ENCODE measurements at regions not wholly inside any gene's neighbourhood (a gene's known extent, or its start where the extent isn't known, plus 50 kb on each side); places are given as distances from the start of the nearest gene placed in this dataset.

GRCh38 chr9:84169240-84169639, 171.3 kb downstream of the SLC28A3 start:
- H3K36me3 ChIP-seq (ENCODE audit: insufficient read depth, low read length): no peaks in the 10 kb centered on the region
- H3K4me1 ChIP-seq (ENCODE audit: insufficient read depth, low read length): no peaks in the 10 kb centered on the region
- H3K4me3 Mint-ChIP-seq: no peak overlapping the region
- H3K4me3 ChIP-seq (ENCODE audit: low read length): no peak overlapping the region
- H3K9me3 ChIP-seq (ENCODE audit: low read length): no peaks in the 10 kb centered on the region
- peaks cover 0 to 5% (median 1%) of the 10 kb centered on the region in 3 donors for H3K4me1 Mint-ChIP-seq
- DNase-seq: no peak
- ChIA-PET CTCF (no interaction called here), POLR2A (no interaction called here)
- no peak overlapping the region for H3K27ac Mint-ChIP-seq
- H3K27ac ChIP-seq (ENCODE audit: low read depth, low read length): no peak overlapping the region
- no peaks in the 10 kb centered on the region for H3K36me3 Mint-ChIP-seq
- no peaks in the 10 kb centered on the region for H3K27me3 ChIP-seq (ENCODE audit: insufficient read depth, low read length, poor library complexity, severe bottlenecking)
- H3K9me3 Mint-ChIP-seq: no peaks in the 10 kb centered on the region
- H3K27me3 Mint-ChIP-seq: peaks cover 4 to 5% of the 10 kb centered on the region in 2 donors

GRCh38 chr9:84170521-84171141, 169.9 kb downstream of the SLC28A3 start:
- Histone ChIP-seq H3K4me1 (ENCODE audit: insufficient read depth, low read length) (no peaks in the 10 kb centered on the region), H3K27ac (ENCODE audit: low read depth, low read length) (no peak overlapping the region), H3K4me3 (ENCODE audit: low read length) (no peak overlapping the region), H3K9me3 (ENCODE audit: low read length) (no peaks in the 10 kb centered on the region), H3K36me3 (ENCODE audit: insufficient read depth, low read length) (no peaks in the 10 kb centered on the region), H3K27me3 (ENCODE audit: insufficient read depth, low read length, poor library complexity, severe bottlenecking) (no peaks in the 10 kb centered on the region)
- Mint-ChIP-seq H3K27me3 (peaks cover 2 to 5% of the 10 kb centered on the region in 2 donors), H3K27ac (no peak overlapping the region), H3K4me1 (peaks cover 0 to 5% (median 1%) of the 10 kb centered on the region in 3 donors), H3K4me3 (no peak overlapping the region), H3K9me3 (no peaks in the 10 kb centered on the region), H3K36me3 (no peaks in the 10 kb centered on the region)
- no peak for DNase-seq
- POLR2A ChIA-PET: no interaction called here
- CTCF ChIA-PET: interaction anchor here (0.6 kb wide), 1 partner anchor 618 kb away, joined by 3 read pairs; no protein-coding TSS in a partner anchor

GRCh38 chr9:84173961-84174360, 166.6 kb downstream of the SLC28A3 start:
- no peaks in the 10 kb centered on the region for H3K27me3 Mint-ChIP-seq
- H3K4me3 Mint-ChIP-seq: no peak overlapping the region
- CTCF ChIA-PET: interaction anchor here (1.0 to 3.1 kb wide), 7 partner anchors 8 to 253 kb away, joined by 3 to 25 read pairs (median 9); partner anchors contain the start of gene KIF27

GRCh38 chr9:84174486-84174885, 166.1 kb downstream of the SLC28A3 start:
- Mint-ChIP-seq H3K27ac (no peak overlapping the region), H3K9me3 (no peaks in the 10 kb centered on the region), H3K4me3 (no peak overlapping the region), H3K36me3 (no peaks in the 10 kb centered on the region), H3K4me1 (peaks cover 0 to 5% (median 1%) of the 10 kb centered on the region in 3 donors), H3K27me3 (peaks cover 0 to under 1% of the 10 kb centered on the region in 2 donors)
- POLR2A ChIA-PET: no interaction called here
- no peak for DNase-seq
- no peak overlapping the region for H3K27ac ChIP-seq (ENCODE audit: low read depth, low read length)
- H3K36me3 ChIP-seq (ENCODE audit: insufficient read depth, low read length): no peaks in the 10 kb centered on the region
- no peaks in the 10 kb centered on the region for H3K27me3 ChIP-seq (ENCODE audit: insufficient read depth, low read length, poor library complexity, severe bottlenecking)
- CTCF ChIA-PET: interaction anchor here (1.7 to 3.1 kb wide), 2 partner anchors 228 to 238 kb away, joined by 3 to 25 read pairs; no protein-coding TSS in a partner anchor
- H3K4me3 ChIP-seq (ENCODE audit: low read length): no peak overlapping the region
- no peaks in the 10 kb centered on the region for H3K9me3 ChIP-seq (ENCODE audit: low read length)
- H3K4me1 ChIP-seq (ENCODE audit: insufficient read depth, low read length): no peaks in the 10 kb centered on the region

More at GRCh38 chr9:84173961-84174360, 166.6 kb downstream of the SLC28A3 start:
- no peak overlapping the region for H3K27ac Mint-ChIP-seq
- DNase-seq: no peak
- no peaks in the 10 kb centered on the region for H3K4me1 ChIP-seq (ENCODE audit: insufficient read depth, low read length)
- H3K9me3 Mint-ChIP-seq: no peaks in the 10 kb centered on the region
- POLR2A ChIA-PET: no interaction called here
- no peaks in the 10 kb centered on the region for H3K27me3 ChIP-seq (ENCODE audit: insufficient read depth, low read length, poor library complexity, severe bottlenecking)
- no peak overlapping the region for H3K4me3 ChIP-seq (ENCODE audit: low read length)
- H3K36me3 ChIP-seq (ENCODE audit: insufficient read depth, low read length): no peaks in the 10 kb centered on the region
- H3K4me1 Mint-ChIP-seq: peaks cover 0 to 5% (median 1%) of the 10 kb centered on the region in 3 donors
- H3K36me3 Mint-ChIP-seq: no peaks in the 10 kb centered on the region
- no peaks in the 10 kb centered on the region for H3K9me3 ChIP-seq (ENCODE audit: low read length)
- no peak overlapping the region for H3K27ac ChIP-seq (ENCODE audit: low read depth, low read length)

- Mint-ChIP-seq H3K27ac (no peak overlapping the region), H3K9me3 (no peaks in the 10 kb centered on the region), H3K36me3 (no peaks in the 10 kb centered on the region), H3K4me3 (no peak overlapping the region), H3K4me1 (peaks cover 0 to 5% (median 1%) of the 10 kb centered on the region in 3 donors), H3K27me3 (peaks cover 6 to 10% of the 10 kb centered on the region in 2 donors)
- DNase-seq: no peak
- ChIA-PET CTCF (no interaction called here), POLR2A (no interaction called here)
- no peak overlapping the region for H3K4me3 ChIP-seq (ENCODE audit: low read length)
- H3K27ac ChIP-seq (ENCODE audit: low read depth, low read length): no peak overlapping the region
- H3K27me3 ChIP-seq (ENCODE audit: insufficient read depth, low read length, poor library complexity, severe bottlenecking): no peaks in the 10 kb centered on the region
- no peaks in the 10 kb centered on the region for H3K4me1 ChIP-seq (ENCODE audit: insufficient read depth, low read length)
- no peaks in the 10 kb centered on the region for H3K36me3 ChIP-seq (ENCODE audit: insufficient read depth, low read length)
- H3K9me3 ChIP-seq (ENCODE audit: low read length): no peaks in the 10 kb centered on the region
Observed at GRCh38 chr9:84177407-84177806, 163.2 kb downstream of the SLC28A3 start.

GRCh38 chr9:84179531-84179930, 161.0 kb downstream of the SLC28A3 start:
- H3K4me1 ChIP-seq (ENCODE audit: insufficient read depth, low read length): no peaks in the 10 kb centered on the region
- H3K27me3 ChIP-seq (ENCODE audit: insufficient read depth, low read length, poor library complexity, severe bottlenecking): no peaks in the 10 kb centered on the region
- DNase-seq: no peak
- H3K27me3 Mint-ChIP-seq: peaks cover 10 to 12% of the 10 kb centered on the region in 2 donors
- H3K4me1 Mint-ChIP-seq: no peaks in the 10 kb centered on the region
- no peak overlapping the region for H3K27ac ChIP-seq (ENCODE audit: low read depth, low read length)
- H3K9me3 ChIP-seq (ENCODE audit: low read length): no peaks in the 10 kb centered on the region
- H3K27ac Mint-ChIP-seq: no peak overlapping the region
- ChIA-PET POLR2A (no interaction called here), CTCF (no interaction called here)
- no peaks in the 10 kb centered on the region for H3K9me3 Mint-ChIP-seq
- no peaks in the 10 kb centered on the region for H3K36me3 ChIP-seq (ENCODE audit: insufficient read depth, low read length)
- H3K36me3 Mint-ChIP-seq: no peaks in the 10 kb centered on the region
- no peak overlapping the region for H3K4me3 ChIP-seq (ENCODE audit: low read length)
- no peak overlapping the region for H3K4me3 Mint-ChIP-seq

- Histone ChIP-seq H3K27ac (ENCODE audit: low read depth, low read length) (no peak overlapping the region), H3K36me3 (ENCODE audit: insufficient read depth, low read length) (no peaks in the 10 kb centered on the region), H3K4me3 (ENCODE audit: low read length) (no peak overlapping the region), H3K4me1 (ENCODE audit: insufficient read depth, low read length) (no peaks in the 10 kb centered on the region), H3K27me3 (ENCODE audit: insufficient read depth, low read length, poor library complexity, severe bottlenecking) (no peaks in the 10 kb centered on the region), H3K9me3 (ENCODE audit: low read length) (no peaks in the 10 kb centered on the region)
- H3K4me1 Mint-ChIP-seq: no peaks in the 10 kb centered on the region
- peaks cover 0 to 2% (median 0%) of the 10 kb centered on the region in 5 donors for H3K9me3 Mint-ChIP-seq
- no peak overlapping the region for H3K4me3 Mint-ChIP-seq
- no peak for DNase-seq
- no peaks in the 10 kb centered on the region for H3K36me3 Mint-ChIP-seq
- ChIA-PET CTCF (no interaction called here), POLR2A (no interaction called here)
- peaks cover 20 to 26% of the 10 kb centered on the region in 2 donors for H3K27me3 Mint-ChIP-seq
- no peak overlapping the region for H3K27ac Mint-ChIP-seq
Observed at GRCh38 chr9:84187090-84187489, 153.5 kb downstream of the SLC28A3 start.

DNA sequence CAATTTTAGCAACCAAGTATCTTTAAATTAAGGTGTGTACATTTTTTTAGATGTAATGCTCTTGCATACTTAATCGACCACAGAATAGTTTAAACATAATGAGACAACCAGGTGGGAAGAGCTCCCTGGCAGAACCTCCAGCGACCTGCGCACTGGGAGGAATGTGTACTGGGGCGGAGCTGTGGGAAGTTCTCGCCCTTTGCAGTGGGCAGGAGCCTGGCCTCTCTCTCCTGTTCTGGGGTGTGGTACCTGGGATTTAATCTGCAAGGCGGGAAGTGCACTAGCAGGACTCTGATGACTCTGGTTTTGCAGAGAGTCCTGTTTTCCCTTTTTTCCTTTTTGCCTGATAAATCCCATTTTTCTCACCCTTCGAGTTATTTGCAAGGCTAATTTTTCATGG, 150.7 kb downstream of the SLC28A3 start:
- Mint-ChIP-seq H3K4me1 (no peaks in the 10 kb centered on the region), H3K27me3 (peaks cover 12 to 42% of the 10 kb centered on the region in 2 donors), H3K36me3 (no peaks in the 10 kb centered on the region), H3K4me3 (no peak overlapping the region), H3K9me3 (peaks cover 0 to 2% (median 0%) of the 10 kb centered on the region in 5 donors), H3K27ac (no peak overlapping the region)
- Histone ChIP-seq H3K4me3 (ENCODE audit: low read length) (no peak overlapping the region), H3K27ac (ENCODE audit: low read depth, low read length) (no peak overlapping the region), H3K27me3 (ENCODE audit: insufficient read depth, low read length, poor library complexity, severe bottlenecking) (no peaks in the 10 kb centered on the region), H3K36me3 (ENCODE audit: insufficient read depth, low read length) (no peaks in the 10 kb centered on the region), H3K4me1 (ENCODE audit: insufficient read depth, low read length) (no peaks in the 10 kb centered on the region), H3K9me3 (ENCODE audit: low read length) (no peaks in the 10 kb centered on the region)
- CTCF ChIA-PET: no interaction called here
- POLR2A ChIA-PET: no interaction called here
- no peak for DNase-seq
